ENCODE measurements at regions not wholly inside any gene's neighbourhood (a gene's known extent, or its start where the extent isn't known, plus 50 kb on each side); places are given as distances from the start of the nearest gene placed in this dataset.

GRCh38 chr1:104702731-104703130 is 953.0 kb downstream of the AMY1C start:
- TF ChIP-seq NR2F2 (IDR thresholded peaks at IDR 0.05), result no peak
- no peak for TF ChIP-seq CTCF (IDR thresholded peaks at IDR 0.05; ENCODE audit: low read depth, low read length, missing input control)
- no peak for TF ChIP-seq TAF1 (conservative IDR thresholded peaks at IDR 0.05)
- TF ChIP-seq HNF4A (conservative IDR thresholded peaks at IDR 0.05), result no peak
- TF ChIP-seq RXRA (IDR thresholded peaks at IDR 0.05), result no peak
- no peak for TF ChIP-seq REST (IDR thresholded peaks at IDR 0.05)
- no peak for TF ChIP-seq MAX (IDR thresholded peaks at IDR 0.05)
- no peak for TF ChIP-seq YY1 (IDR thresholded peaks at IDR 0.05)
- TF ChIP-seq GABPA (IDR thresholded peaks at IDR 0.05 in 1 of 2, conservative IDR thresholded peaks at IDR 0.05 in 1 of 2), result no peak
- TF ChIP-seq EGR1 (IDR thresholded peaks at IDR 0.05; ENCODE audit: low read depth in 2 of 2), result no peak
- TF ChIP-seq RAD21 (IDR thresholded peaks at IDR 0.05), result no peak
- no peak for TF ChIP-seq ZBTB33 (IDR thresholded peaks at IDR 0.05)
- TF ChIP-seq ATF3 (IDR thresholded peaks at IDR 0.05), result no peak
- TF ChIP-seq FOXA2 (IDR thresholded peaks at IDR 0.05), result no peak
- TF ChIP-seq FOXA1 (IDR thresholded peaks at IDR 0.05), result no peak
- TF ChIP-seq HNF4G (IDR thresholded peaks at IDR 0.05), result no peak
- no peak for TF ChIP-seq SP1 (IDR thresholded peaks at IDR 0.05)
- TF ChIP-seq JUND (IDR thresholded peaks at IDR 0.05), result no peak
- Histone ChIP-seq H3K9ac (ENCODE audit: low read depth in 1 of 2, low read length in 2 of 2) (no peak overlapping the region), H3K4me3 (ENCODE audit: low read depth in 1 of 3, low read length in 3 of 3) (no peak overlapping the region), H3K36me3 (ENCODE audit: control insufficient read depth in 4 of 4, insufficient read depth in 3 of 4, low read depth in 1 of 4, low read length in 3 of 4) (no peaks in the 10 kb centered on the region), H3K4me1 (ENCODE audit: control insufficient read depth in 4 of 4, insufficient read depth in 4 of 4, low read length in 3 of 4) (no peaks in the 10 kb centered on the region), H3K27ac (ENCODE audit: low read depth in 1 of 2, low read length in 2 of 2) (no peak overlapping the region), H3K27me3 (ENCODE audit: control insufficient read depth in 4 of 4, insufficient read depth in 4 of 4, low read length in 3 of 4) (no peaks in the 10 kb centered on the region), H3K9me3 (ENCODE audit: control insufficient read depth in 4 of 4, low read length in 3 of 4) (peaks cover 0 to 3% (median 0%) of the 10 kb centered on the region in 4 donors)
- no peak for DNase-seq (ENCODE audit: low spot score)
- 62% methylated on average over 2 of the region's 2 CpGs for WGBS

All from liver (tissue), 8 donors.